HG03139 (cell line): ENCODE measurements at regions not wholly inside any gene's neighbourhood (a gene's known extent, or its start where the extent isn't known, plus 50 kb on each side); places are given as distances from the start of the nearest gene placed in this dataset.

Experiments
- ATAC-seq: cut with Tn5 transposase; IDR thresholded peaks from one replicate; pipeline ENCODE4 v1.9.1; 2021; ENCODE audit not compliant: unreplicated experiment

- ATAC-seq: no peak
These were observed 256.9 kb upstream of the SASH1 start for GRCh38 chr6:148085631-148086331.

- ATAC-seq: no peak
These were observed 256.3 kb upstream of the SASH1 start for GRCh38 chr6:148086386-148086785.

- no peak for ATAC-seq
These were observed 255.8 kb upstream of the SASH1 start for GRCh38 chr6:148086843-148087242.

- no peak for ATAC-seq
These were observed 255.0 kb upstream of the SASH1 start for GRCh38 chr6:148087659-148088058.

GRCh38 chr6:148090326-148090725, 252.3 kb upstream of the SASH1 start:
- ATAC-seq: no peak

- no peak for ATAC-seq
These were observed 251.2 kb upstream of the SASH1 start for GRCh38 chr6:148091394-148091793.

GRCh38 chr6:148103436-148103835, 239.2 kb upstream of the SASH1 start:
- no peak for ATAC-seq

- ATAC-seq: no peak
These were observed 238.5 kb upstream of the SASH1 start for GRCh38 chr6:148104131-148104530.

- no peak for ATAC-seq
These were observed 236.9 kb upstream of the SASH1 start for GRCh38 chr6:148105695-148106094.

- no peak for ATAC-seq
These were observed 234.7 kb upstream of the SASH1 start for GRCh38 chr6:148107911-148108310.

GRCh38 chr6:148109732-148110131, 232.9 kb upstream of the SASH1 start:
- no peak for ATAC-seq

- no peak for ATAC-seq
These were observed 231.7 kb upstream of the SASH1 start for GRCh38 chr6:148110925-148111324.

- no peak for ATAC-seq
These were observed 229.8 kb upstream of the SASH1 start for GRCh38 chr6:148112851-148113319.

GRCh38 chr6:148116001-148116400, 226.6 kb upstream of the SASH1 start:
- ATAC-seq: no peak

- no peak for ATAC-seq
These were observed 224.4 kb upstream of the SASH1 start for GRCh38 chr6:148118244-148118643.

GRCh38 chr6:148128014-148128730, 214.5 kb upstream of the SASH1 start:
- no peak for ATAC-seq

GRCh38 chr6:148134592-148134991, 208.0 kb upstream of the SASH1 start:
- ATAC-seq: no peak

- no peak for ATAC-seq
These were observed 206.1 kb upstream of the SASH1 start for GRCh38 chr6:148136586-148136985.

- ATAC-seq: no peak
These were observed 205.0 kb upstream of the SASH1 start for GRCh38 chr6:148137652-148138051.

- no peak for ATAC-seq
These were observed 204.1 kb upstream of the SASH1 start for GRCh38 chr6:148138573-148138972.

GRCh38 chr6:148140772-148141557, 201.7 kb upstream of the SASH1 start:
- ATAC-seq: no peak

GRCh38 chr6:148142821-148143220, 199.8 kb upstream of the SASH1 start:
- no peak for ATAC-seq
